ENCODE measurements at regions not wholly inside any gene's neighbourhood (a gene's known extent, or its start where the extent isn't known, plus 50 kb on each side); places are given as distances from the start of the nearest gene placed in this dataset.

DNA sequence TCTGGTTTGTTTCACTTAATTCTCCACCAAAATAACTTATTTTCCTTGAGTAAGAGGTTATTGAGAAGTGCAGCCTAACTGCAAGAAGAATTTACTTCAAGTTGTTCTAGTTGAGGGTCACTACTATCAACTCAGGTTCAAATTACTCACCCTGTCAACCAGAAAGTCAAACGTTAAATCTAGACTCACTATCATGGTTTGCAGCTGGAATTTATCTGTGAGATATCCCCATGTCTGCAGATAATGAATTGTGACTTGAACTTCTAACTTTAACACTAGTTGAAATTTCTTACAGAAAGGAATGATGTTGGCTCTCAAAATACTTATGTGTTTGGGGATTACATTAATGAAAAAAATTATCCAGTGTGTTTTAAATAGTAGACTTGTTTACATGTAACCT, 1145.7 kb upstream of the NXPH2 start:
- DNase-seq, result no peak

DNA sequence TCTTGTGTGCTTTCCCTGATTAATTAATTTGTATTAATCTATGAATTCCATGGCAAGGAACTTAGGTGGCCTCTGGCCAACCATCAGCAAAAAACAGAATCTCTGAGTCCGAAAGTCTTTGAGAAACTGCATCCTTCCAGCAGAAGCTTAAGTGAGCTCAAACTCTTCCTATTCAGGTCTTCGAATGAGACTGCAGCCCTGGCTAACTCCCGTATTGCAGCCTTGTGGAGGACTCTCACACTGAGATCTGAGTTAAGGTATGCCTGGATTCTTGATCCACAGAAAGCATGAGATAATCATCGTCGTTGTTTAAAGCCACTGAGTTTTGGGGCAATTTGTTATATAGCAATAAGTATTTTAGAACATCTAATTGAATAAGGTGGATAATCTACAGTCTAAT, 1143.9 kb upstream of the NXPH2 start:
- no peak for DNase-seq

DNA sequence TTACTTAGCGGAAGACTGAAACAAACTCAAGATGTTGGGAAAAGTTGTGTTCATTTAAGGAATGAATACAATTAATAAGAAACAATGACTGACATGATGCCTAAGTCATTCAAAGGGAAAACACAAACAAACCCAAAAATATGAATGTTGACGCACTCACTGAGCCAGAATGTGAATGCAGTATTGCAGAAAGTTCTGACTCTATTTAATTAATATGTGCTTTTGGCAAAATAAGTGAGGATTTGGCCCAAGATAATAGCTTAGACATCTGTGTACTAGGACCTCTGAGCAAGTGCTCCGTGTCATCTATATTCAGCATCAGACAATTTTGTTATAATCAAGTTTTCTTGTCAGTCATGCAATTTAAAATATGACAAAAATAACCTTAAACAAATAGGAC, 1138.8 kb upstream of the NXPH2 start:
- DNase-seq, result no peak

DNA sequence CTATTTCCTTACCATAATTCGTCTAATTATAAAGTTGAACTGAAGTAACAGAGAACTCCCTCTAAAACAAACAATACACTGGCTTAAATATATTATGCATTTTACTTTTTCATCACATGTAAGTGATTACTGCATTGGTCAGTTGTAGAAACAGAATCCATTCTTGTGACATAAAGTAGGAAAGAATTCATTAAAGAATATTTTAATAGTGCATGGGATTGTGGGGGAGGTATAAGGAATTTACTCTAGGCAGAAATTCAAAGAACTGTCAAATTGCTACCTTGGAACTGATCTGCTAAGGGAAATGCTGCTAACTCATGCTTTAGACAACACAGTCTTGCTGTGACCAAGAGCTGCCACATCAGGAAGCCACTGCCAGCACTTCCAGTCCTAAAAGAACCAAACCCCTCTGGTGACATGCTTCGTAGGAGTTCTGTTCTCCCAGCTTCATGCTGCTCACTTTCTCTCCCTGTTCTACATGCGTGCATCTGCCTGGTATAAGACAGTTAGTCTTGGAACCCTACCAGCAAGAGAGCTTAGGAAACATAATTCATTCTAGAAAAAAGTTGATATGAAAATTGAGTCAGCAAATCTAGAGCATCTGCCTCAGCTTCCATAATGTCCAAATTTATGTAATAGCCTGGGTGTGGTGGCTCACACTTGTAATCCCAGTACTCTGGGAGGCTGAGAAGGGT, 1137.6 kb upstream of the NXPH2 start:
- no peak for DNase-seq

DNA sequence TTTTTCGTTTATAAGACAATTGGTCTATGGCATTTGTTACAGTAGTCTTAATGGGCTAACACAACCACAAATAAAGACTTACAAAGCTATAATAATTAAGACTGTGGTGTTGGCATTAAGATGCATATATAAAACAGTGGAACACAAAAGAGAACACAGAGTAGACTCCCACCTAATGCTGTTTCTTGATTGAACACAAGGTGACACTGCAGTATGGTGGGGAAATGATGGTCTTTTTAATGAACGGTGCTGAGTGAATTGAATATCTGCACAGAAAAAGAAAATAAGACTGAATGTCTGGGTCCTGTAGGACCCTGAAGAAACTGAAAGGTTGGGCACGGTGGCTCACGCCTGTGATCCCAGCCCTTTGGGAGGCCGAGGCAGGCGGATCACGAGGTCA, 1136.6 kb upstream of the NXPH2 start:
- DNase-seq, result no peak

DNA sequence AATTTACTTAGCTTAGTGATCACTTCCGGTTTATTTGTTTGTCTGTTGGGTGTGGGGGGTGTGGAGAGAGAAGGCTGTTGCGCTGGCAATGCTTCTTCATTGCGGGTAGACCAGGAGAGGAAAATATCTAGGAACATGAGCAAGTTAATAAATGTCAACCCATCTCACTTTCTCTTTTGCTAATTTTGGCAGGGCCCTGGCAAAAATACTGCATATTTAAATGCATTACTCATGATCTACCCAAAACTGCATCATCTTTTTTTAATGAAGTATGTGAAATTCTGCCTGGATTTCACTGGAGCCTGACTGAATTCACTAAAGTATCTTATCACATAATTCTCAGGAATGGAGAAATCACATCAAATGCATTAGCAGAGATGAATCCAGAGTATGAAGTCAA, 1131.0 kb upstream of the NXPH2 start:
- no peak for DNase-seq

DNA sequence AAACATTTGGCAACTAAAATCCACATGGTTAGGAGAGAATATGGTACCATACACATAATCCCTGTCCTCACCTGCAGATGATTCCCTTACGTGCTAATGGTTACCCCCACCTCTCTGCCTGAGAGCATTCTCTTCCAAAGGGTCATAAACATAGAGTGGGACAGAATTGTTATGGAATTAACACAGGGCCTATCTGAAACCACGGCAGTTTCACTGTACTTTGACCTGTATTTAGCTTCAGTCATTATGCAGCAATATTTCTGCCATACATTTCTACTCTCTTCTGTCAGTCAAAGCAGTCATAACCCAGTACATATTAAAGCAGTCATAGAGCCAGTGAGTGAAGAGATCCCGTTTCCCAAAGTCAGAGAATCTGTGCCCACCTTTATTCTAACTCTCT, 1128.9 kb upstream of the NXPH2 start:
- no peak for DNase-seq

DNA sequence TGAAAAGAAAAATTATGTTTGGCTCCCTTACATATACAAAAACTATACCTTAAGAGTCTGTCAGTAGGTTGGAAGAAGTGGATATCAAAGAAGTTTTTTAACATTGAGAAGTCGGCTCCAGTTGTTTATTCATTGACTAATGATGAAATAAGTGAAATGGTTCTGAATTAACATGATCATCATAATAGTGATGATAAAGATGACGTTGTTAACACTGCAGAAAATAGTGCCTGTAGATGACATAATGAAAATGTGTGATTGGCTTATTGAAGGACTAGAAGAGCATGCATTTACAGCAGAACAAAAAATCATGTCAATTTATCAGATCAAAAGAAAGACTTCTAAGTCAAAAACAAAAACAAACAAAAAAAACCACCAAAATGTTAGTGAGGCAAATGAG, 1125.4 kb upstream of the NXPH2 start:
- no peak for DNase-seq

DNA sequence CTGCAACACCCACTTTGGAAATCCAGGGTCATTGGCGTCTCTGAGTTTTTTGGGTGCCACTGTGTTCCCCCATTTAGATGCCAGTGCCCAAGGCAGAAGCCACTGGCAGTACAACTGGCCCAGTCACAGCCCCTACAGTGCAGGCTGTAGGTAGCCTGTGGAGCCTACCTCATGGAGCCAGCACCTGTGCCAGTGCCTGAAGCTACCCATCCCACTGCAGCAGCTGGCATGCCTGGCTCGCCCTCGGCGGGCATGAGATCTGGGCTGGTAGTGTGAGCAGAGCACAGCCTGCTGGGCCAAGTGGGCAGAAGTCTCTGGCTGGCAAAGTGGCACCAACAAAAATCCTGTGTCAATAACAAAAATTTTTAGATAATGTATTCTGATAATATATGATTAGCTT, 1111.4 kb upstream of the NXPH2 start:
- no peak for DNase-seq

DNA sequence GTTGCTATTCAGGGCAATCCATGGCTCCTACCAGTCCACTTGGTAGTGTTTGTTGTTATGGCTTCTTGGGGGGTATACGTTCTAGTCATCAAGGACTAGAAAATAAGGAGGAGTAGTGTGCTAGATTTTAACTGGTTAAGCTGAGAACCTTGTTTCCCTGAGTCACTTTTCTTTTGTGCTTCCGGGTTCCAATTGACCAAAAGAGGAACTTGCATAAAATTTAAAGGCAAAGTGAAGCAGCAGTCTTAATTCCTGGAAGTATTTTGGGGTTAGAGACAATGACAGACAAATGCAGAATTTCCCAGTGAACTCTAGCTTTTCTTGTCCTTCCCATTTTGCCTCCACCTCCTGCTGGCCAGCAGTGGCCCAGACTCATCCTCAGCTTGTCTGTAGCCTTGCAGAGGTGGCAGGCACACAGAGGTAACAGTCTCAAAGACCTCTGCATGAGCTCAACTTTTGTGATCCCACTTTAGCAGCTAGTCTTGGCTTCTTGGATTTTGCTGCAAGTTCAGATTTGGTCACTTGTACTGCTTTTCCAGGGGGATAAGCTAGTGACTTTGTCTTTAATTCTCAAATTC, 1105.8 kb upstream of the NXPH2 start:
- no peak for DNase-seq

DNA sequence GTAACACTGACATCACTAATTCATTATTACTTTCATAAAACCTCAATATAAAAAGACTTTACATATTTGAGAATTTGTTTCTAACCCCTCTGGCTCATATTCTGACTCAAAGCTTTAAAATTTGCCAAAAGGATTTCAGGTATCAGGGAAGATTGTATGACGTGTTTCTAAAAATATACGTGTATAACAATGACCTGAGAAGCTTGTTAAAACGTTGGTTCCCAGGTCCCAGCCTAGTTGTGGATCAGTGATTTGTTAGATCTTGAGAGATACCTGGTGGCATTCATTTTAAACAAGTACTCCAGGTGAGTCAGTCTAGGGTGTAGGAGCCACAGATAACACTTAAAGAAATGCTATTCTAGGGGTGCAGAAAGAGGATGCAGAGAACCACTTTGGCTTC, 1096.8 kb upstream of the NXPH2 start:
- DNase-seq, result no peak

DNA sequence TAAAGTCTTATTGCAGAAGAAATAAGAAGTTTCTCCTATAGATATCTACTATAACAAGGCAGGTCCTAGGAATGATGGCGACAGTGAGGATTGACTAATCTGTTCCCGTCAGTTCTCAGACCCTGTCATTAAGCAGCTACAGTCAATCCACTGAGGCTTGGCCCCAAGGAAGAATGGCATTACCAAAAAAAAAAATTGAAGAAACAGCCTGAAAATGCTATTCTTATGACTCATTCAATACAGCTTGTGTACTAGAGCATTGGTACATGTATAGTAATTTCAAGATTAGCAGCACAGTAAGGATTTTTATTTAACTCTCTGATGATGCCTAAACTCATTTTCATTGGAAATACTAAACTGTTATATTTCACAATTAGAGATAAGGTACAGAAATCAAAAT, 1096.1 kb upstream of the NXPH2 start:
- no peak for DNase-seq

DNA sequence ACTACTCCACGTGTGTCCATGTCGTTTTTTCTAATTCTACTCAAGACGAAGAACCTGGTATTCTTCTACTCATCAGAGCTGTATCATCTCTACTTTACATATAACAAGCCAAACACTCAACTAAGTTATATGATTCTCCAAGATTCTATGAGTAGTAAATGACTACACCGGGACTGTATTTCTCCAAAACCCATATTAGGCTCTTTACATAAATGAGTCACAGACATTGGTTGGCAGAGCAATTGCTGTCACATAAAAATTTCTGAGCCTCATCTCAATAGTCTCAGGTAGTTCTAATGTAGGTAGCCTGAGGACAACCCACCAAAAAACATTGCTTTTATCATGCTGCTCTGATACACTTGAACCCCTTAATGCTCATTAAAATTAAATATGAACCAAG, 1092.3 kb upstream of the NXPH2 start:
- no peak for DNase-seq

DNA sequence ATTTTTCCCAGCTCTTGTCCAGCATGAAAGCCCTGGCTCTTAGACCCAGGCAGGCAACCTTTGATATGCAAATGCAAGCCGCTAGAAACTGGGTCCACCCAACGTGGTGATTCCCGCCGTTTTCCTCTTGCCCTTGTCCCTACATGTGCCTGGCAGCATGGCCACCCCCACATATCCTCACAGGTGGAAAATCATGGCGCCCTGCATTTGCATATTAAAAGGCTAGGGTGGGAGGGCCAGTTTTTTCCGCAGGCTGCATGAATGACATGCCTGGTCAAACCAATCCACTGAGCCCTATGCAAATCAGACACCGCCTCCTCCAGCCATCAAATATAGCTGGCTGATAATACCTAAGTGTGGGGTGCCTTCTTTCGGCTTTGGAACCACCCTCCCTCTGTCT, 1091.8 kb upstream of the NXPH2 start:
- DNase-seq, result no peak

DNA sequence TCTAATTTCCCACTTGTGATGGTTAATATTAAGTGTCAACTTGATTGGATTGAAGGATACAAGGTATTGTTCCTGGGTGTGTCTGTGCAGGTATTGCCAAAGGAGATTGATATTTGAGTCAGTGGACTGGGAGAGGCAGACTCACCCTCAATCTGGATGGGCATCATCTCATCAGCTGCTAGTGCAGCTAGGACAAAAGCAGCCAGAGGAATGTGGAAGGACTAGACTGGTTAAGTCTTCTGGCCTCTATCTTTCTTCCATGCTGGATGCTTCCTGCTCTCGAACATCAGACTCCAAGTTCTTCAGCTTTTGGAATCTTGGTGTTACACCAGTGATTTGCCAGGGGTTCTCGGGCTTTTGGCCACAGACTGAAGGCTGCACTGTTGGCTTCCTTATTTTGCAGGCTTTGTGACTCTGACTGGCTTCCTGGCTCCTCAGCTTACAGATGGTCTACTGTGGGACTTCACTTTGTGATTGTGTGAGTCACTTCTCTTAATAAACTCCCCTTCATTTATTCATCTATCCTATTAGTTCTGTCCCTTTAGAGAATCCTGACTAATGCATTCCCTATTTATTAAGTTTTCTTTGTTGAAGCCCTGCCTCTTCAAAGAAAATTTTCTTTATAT, 1087.5 kb upstream of the NXPH2 start:
- no peak for DNase-seq

DNA sequence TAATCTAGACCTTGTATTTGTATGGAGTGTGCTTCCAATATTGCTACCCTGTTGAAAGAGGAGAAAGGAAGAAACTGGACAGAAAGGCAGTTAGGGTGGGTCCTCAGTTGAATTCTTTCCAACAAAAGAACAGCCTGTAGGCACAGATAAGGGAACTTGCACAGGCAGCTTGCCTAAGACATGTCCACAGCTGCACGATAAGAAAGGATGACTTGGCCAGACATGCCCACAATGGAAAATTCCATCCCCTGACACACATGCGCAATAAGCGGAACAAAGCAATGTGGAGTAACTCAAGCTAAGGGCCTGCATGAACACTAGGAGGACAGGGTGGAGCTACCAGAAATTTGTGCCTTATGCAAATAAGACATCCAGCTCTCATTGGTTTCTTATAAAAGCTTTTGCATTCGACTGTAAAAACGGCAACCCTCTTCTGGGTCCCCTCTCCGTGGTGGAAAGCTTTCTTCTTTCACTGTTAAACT, 1084.7 kb upstream of the NXPH2 start:
- no peak for DNase-seq

DNA sequence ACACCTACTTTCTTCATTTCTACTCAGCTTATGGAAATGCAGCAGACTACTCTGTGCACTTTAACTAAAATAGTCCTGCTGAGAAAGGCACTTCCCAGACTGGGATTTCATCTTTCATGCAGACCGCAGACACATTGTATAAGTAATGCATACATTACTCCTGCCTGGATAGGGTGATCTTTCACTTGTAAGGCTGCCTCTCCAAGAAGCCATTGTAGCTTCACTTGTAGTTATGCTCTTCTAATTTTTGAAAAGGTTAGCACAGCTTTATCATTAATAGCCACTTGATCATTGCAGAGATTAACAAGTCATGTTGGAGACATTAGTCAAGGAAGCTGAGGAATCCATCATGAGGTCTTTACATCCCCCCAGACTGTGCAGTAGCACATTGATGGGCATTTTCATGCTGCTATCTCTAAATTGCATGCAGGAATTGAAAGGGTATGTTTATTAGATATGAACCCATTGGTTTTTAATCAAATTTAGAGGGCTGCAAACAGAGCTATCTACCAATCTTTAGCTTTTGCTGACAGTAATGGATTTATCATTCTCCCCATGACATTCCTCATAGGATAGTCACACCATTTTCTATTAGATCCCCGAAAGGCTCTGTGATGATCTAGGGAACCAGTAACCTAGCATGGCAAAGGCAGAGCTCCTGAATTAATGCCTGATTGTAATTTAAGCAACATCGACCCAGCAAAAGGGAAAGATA, 1074.7 kb upstream of the NXPH2 start:
- no peak for DNase-seq

DNA sequence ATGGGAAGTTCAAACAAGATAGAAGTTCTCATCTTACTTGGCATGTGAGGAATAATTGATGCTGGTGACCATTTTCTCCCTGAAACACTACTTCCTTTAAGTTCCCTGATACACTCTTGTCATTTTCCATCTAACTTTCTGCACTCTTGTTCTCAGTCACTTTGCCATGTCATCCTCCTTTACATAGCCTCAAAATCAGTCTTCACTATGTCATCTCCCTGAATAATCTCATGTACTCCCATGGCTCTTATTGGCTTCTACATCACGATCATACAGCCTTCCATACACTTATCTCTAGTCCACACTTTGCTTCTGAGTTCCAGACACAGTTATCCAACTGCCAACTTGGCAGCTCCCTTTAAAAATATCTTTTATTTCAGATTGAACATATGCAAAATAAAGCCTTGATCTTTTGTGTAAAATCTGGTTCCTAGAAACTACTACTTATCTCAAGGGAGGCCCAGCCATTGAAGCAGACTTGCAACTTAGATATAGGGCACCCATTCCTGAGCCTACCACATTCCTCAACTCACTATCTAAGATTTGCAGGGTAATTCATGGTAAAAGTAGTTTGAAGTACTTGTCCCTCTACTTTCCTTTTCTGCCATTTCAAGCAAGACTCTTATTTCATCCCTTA, 1070.2 kb upstream of the NXPH2 start:
- DNase-seq, result no peak

DNA sequence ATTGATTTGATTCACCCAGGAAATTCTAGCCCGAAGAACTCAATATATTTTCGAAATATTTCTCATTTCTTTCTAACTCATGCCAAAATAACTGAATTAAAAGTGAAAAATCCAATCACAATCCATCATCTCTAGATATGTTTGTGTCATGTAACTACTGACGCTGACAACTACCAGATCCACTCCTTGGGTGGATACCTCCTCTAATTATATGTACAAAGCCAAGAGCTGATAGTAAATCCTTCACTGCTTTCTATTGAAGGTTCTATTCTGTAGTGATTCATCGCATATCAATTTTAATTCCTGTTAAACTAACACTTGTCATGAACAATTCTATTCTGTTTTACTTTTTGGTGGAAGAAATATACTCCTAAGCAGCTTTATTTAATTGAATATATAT, 1056.6 kb upstream of the NXPH2 start:
- DNase-seq, result no peak

DNA sequence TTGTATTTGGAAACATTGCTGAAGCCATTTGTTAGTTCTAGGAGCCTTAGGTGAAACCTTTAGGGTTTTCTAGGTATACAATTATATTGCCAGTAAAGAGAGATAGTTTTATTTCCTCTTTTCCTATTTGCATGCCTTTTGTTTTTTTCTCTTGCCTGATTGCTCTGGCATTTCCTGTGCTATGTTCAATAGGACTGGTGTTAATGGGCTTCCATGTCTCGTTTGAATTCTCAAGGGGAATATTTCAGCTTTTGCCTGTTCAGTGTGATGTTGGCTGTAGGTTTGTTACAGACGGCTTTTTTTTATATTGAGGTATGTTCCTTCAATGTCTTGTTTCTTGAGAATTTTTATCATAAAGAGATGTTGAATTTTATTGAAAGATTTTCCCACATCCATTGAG, 1054.9 kb upstream of the NXPH2 start:
- DNase-seq, result no peak

DNA sequence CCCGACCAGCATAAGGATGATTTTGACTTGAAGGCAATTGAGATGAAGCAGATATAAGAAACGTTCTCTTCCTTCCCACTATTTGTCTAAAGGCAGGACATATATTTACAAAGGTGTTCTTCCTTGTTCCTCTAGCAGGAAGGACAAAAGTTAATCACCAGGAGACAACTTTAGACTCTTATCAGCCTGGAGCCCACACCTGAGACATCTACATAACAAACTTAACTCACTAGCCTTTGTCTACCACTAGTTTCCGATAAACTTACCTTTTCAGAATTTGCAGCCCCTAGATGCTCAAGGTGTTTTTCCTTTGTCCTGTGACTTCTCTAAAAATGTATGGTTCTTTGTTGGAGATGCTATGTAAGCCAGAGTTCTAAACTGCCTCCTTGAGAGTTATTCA, 1047.8 kb upstream of the NXPH2 start:
- no peak for DNase-seq

DNA sequence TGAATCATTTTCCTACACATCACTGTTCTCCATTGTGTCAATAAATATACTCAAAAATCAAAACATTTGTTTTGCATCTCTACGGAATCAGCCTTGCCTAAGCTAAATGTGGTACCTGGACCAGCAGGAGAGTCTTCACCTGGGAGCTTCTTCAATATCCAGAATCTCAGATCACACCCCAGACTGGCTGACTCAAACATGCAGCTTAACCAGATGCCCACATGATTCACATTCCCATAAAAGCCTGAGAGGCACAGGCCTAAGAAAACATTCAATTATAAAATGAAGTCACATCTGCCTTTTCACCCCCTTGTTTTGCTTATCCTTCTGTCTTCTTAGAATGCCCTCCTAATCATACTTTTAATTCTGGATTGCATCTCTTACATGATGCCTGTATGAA, 1045.5 kb upstream of the NXPH2 start:
- no peak for DNase-seq

DNA sequence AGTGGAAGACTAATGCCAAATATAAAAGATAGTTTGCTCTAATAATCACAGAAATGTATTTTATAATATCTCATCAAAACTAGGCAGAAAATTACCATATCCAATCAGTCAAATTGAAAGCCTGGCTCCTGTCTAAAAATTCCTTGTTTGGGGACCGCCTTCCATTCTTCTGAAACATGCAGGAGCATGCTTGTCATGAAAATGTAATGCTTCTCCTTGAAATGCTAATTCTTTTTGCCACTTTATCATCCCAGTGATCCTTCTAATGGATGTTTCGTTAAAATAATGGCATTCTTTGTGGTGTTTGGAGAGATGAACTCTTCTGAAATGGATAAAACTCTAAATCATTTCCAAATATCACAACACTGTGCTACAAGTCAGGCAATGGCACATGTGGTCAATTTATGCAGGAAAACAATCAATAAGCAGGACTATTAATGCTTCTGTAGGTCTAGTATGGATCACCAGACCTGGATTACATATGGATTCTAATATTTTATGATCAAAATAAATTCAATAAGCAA, 1039.1 kb upstream of the NXPH2 start:
- no peak for DNase-seq

Measured in DMS153 (cell line).